ENCODE measurements at regions not wholly inside any gene's neighbourhood (a gene's known extent, or its start where the extent isn't known, plus 50 kb on each side); places are given as distances from the start of the nearest gene placed in this dataset.

DNA sequence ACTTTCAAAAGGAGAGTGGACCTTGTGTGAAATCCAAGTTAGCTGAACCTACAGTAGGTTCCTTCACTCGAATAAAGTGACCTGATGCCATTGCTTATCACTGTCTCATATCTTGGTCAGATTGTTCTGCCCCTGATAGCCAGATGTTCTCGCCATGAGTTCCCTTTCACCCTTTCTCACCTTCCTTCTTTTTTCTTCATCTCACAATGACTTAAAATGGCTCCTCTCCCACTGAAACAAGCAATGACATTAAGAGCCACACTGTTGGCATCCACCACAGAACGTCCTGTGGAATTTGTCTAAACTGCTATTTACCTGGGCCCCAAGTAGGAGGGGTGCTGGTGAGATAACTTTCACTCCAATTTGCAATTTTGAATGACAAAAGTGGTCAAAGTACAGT, 227.6 kb upstream of the PPP1R2C start:
- no peak for DNase-seq

DNA sequence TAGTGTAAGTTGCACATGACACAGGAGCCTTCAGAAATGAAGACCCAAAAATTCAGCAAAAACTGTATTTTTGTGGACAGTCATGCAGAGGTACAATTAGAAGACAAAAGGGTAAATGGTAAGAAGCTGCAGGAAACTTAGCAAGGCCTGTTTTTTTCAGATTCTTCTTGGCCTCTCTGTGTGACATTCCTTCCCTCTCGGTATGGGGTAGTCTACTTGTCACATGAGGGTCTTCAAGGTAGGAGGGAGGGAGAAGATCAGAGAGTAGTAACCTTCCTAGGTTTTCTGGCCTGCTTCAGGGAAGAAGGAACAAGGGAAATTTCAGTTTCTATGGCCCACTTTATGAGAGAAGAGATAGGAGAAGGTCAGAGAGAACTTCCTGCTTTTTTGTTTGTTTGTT, 230.4 kb upstream of the PPP1R2C start:
- no peak for DNase-seq

DNA sequence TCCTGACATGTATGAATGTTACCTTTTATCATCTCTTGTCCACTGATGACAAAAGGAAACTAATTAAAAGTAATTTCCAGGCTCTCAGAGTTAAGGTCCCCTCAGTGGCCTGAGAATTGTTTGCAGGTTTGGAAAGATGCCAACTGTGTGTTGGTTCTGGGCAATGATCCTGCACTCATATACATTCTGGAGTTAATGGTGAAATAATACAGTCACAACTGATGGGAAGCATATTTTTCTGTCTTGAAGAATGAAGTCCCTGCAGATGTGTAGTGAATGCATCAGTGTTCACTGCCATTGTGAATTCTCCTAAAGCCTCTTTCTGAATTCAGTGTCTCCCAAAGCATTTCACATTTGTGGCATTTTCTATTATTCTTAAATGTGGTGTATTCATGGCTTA, 238.1 kb upstream of the PPP1R2C start:
- DNase-seq: no peak

DNA sequence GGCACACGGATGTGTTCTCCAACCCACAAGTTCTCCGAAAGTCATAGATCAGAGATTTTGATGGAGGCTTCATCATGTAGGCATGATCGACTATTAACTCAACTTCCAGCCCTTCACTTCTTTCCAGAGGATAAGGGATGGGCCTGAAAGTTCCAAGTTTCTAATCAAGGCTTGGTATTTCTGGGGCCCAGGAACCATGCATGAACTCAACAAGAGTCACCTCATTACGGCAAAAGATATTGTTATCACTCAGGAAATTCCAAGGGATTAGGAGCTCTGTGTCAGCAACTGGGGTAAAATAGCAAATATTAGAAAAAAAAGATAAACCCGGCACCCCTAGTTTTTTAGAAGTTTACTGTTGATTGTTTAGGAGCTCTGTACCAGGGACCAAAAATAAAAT, 240.1 kb upstream of the PPP1R2C start:
- DNase-seq: no peak

DNA sequence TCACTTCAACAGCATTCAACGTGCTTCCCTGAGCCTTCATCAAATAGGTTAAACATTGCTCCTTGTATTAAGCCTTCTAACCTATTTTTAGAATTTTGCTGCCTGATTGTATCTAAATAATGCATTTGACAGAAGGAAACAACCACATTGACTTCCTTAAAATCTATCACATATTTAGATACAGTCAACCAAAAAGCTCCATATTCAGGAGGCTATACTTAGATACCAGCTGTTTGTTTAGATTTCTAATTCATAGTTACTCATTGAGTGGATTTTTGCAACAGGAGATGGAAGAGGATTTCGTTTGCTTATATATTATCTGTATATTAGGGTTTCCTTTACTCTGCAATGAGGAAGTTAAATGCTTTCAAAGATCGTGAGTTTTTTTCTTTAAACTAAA, 241.1 kb upstream of the PPP1R2C start:
- DNase-seq: no peak

DNA sequence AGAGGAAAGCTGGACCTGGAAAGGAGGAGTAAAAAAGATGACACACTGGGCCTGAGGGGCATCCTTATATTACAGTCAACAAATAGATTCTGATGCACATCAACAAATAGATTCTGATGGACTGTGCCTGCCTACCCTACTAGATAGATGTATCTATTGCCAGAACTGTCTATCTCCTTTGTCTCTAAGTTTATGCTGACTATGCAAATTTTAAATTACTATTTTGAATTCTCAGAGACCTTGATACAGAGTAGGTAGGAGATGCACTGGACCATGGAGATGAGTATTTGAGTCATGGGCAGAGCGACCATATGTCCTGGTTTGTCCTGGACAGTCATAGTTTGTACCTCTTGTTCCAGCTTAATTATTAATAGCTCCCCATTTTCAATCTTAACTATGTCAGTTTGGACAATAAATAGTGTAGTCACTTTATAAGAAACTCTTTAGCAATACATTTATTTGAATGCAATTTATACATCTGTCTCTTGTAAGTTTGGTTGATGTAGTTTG, 247.9 kb upstream of the PPP1R2C start:
- no peak for DNase-seq

DNA sequence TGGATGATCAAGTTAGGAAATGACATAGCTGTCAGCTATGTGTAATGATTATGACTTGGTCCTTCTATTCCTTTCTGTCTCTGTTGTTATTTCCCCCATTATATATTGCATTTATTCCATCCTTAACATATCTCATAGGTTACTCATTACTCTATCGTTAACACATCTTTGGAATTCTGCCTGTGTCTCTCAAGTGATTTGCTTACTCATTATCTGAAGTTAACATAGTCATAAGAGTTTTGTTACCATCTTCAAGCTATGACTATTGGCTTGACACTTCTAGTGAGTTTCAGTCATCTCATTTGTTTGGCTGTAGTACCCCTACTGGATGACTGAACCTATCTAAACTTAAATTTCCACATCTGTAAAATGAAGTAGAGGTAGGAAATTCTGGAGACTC, 286.1 kb upstream of the PPP1R2C start:
- no peak for DNase-seq

DNA sequence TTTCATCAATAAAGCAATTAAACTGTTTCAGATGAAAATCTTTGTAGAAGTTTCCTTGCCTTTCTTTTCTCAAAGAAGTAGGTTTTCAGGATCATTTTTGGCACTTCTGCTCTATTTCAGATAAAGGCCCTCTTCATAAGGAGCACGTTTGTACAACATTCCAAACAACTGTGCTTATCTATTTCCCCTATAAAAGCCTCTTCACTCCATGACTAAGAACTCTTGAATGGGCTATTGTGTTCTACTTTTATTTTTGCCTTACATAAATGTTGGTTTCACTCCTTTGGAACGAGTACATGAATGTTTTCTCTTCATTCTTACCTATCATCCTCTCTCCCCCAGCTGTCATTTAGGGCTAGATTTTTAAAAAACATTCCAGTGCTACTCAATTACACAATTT, 288.0 kb upstream of the PPP1R2C start:
- DNase-seq: no peak

DNA sequence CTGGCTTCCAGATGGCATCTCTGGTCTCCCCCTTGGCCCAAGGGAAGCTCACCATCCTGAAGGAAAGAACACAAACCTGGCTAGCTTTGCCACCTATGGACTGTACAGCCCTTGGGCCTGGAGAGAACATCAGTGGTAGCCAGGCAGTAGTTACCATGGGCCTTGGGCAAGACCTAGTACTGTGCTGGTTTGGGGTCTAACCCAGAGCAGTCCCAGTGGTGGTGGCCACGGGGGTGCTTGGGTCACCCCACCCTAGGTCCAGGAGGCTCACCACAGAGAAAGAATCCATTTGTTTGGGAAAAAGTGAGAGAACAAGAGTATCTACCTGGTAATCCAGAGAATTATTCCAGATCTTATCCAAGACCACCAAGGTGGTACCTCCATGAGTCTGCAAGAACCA, 290.7 kb upstream of the PPP1R2C start:
- DNase-seq: no peak

DNA sequence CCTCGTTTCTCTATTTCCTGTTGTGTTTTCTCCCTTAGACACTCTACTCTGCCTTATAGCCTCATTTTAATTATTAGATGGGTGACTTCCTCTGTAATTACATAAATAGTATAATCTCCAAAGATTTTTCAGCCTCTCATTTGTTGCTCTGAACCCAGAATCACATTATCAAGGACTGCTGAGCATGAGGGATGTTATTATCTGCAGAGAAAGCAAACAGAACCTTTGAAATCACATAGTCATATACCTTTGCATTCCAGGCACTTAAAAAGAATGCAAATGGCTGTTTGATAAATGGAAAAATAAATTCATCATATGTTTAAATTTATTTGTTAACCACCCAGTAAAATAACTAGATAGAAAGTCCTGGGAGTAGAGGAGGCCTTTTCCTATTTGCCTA, 305.1 kb upstream of the PPP1R2C start:
- no peak for DNase-seq

DNA sequence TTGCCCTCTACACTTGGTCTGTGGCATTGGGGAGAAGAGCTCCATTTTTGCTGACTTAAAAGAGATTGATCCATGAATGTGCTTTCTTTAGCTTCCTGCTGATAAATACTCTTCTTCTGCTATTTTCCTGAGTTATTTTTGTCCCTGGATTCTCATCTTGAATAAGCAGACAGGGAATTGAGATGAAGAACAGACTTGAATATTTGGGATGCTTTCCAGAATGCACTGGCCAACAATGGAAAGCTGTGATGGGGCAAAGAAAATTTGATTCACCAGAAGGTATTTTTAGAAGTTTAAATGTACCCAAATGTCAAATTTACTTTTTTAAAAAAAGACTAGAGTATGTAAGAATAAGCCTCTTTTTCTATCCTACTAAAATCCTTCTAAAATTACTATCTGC, 309.9 kb upstream of the PPP1R2C start:
- DNase-seq: no peak

DNA sequence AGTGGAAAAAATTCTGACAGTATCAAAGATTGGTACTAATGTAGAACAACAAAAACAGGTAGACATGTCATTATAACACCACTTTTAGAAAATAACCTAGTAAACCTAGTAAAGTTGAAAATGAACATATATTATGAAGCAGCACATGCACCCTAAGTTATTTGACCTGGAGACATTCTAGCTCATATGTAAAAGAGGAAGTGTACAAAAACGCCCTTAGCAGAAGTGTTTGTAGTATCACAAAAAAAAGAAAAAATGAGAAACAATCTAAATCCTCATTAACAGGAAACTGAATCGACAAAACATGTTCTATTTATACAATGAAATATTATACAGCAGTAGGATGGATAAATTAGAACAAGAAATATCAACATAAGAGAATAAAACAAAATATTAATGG, 318.9 kb upstream of the PPP1R2C start:
- DNase-seq: no peak

DNA sequence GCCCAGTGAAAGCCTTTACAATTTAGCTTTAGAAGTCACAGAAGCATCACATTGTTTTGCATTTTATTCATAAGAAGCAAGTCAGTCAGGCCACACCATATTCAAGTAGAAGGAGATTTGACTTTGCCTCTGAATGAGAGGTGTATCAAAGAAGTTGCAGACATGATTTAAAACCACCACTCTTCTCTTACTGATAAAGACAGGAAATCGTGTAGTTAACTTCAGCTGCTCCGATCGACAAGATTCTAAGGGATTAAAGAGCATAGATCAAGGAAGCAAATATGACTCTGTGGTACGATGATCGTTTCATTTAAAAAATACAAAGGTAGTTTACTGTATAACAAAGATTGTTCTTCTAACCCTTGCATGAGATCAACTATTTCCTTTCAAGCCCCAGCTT, 328.0 kb upstream of the PPP1R2C start:
- no peak for DNase-seq

DNA sequence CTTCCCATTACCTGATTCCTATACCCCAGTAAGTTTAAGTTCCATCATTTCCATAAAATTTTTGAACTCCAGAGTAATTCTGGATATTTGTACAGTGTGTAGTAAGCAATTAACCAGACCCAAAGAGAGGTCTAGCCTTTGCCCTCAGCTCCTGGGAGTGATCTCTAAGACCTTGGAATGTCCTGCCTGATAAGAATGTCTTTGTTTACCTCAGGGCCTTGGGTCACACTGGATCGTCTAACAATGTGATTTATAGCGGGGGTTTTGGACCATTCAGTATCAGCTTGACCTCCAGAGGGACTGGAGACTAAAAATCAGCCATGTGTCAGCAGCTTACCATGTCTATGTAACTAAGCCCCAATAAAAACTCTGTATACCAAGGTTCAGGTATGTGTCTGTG, 330.9 kb upstream of the PPP1R2C start:
- no peak for DNase-seq

DNA sequence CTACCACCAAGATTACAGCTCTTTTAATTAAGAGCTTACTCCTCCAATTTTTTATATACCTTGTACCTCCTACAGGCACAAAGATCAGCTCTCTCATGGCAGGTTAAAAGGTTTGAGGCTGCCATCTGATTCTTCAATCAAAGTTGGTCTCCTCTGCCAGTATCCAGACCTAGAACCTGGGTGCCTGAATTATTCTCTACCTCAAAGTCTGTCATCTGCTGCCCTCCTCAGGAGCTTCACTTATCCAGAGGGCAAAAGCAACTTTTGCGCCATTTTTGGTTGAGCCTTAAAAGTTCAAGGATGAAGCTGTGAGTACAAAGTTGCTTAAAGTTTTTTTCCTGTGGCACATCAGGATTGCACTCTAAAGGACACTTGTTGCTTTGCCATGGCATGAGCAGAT, 343.7 kb upstream of the PPP1R2C start:
- DNase-seq: no peak

DNA sequence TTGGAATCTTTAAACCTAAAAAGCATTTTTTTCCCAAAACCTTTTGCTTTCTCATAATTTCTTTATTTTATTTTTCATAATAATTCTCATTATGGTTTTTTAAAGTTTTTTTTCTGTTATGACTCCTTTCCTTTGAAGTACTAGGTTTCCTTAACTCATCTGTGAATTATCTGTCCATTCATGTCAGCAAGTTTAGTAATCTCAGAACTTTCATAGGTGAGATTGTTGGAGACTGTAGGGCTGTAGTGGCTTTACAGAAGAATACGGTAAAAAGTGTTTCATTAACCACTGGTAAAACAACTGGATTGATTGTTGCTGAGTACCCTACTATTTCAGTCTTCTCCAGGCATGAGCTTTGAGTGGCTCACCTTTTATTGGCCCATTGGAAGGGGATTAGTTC, 361.7 kb upstream of the PPP1R2C start:
- no peak for DNase-seq

DNA sequence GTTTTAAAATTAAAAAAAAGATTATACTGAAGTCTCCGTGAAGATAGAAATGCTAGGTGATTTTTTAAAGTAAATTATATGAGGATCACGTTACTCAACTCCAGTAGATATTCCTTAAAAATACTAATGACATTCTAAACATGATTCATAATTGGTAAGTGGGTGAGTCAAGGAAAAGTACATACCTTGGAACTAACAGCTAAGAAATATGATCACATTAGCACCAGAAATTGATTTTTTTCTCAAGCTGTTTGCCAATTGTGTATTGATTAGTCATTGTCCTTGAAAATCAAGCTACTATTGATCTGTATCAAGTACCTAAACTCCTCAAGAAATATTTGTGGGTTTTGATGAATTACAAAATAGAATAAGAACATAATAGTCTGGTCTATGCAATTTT, 362.6 kb upstream of the PPP1R2C start:
- DNase-seq: no peak

DNA sequence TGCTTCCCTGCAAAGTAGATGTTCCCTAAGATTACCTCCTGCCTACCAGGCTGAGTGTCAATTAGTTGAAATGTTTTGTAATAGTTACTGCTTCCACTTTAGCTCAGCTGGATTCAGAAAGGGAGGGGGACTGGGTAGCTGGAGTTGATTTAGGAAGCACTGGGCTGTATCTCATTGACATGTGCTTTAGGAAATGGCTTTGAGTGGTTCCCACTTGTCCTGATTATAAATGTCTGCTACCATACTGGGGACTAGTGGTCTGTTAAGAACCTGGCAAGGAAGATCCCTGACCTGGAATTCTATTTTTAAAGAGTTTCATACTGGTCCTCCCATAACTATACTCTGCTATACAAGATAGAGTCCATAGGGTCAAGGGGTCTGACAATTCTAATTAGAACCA, 363.9 kb upstream of the PPP1R2C start:
- no peak for DNase-seq

DNA sequence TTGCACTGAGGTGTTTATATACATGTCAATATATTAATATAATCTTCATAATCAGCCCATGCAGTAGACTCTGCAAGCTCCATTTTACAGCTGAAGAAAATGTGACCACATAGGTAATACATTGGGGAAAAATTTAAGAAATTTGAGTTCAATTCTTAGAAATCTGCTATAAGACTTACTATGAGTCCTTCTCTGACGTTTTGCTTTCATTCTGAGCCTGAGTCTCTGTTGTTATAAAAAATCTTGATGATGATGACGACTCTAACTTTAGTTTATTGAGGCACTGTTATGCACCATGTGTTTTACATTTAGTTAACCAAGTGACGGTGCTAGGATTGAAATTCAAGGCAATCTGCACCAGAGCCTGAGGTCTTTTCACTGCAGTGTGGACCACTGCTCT, 370.3 kb upstream of the PPP1R2C start:
- DNase-seq: no peak

DNA sequence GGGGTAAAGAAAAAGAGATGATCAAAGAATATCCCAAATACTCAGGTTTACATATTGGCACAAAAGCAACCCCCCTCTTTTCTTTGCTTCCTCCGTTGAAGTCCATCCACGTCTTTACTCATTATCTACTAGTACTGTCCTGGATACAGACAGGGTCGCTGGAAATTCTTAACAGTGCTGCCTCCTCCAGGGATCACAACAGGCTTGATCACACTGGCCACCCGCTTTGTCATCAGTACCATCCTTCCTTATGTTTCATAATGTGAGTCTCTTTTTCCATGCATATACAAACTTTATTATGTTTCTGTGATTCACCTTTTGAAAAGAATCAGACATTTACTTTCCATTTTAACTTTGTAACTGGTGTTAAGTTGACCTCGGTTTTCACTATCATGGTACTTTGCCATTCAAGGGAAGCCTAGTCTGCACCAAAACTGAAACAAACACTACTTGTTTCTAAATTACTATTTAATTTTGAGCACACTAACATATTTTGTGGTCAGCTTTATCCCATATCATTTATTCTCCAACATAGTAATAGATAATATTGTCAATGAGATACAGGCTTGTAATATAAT, 387.5 kb upstream of the PPP1R2C start:
- no peak for DNase-seq

DNA sequence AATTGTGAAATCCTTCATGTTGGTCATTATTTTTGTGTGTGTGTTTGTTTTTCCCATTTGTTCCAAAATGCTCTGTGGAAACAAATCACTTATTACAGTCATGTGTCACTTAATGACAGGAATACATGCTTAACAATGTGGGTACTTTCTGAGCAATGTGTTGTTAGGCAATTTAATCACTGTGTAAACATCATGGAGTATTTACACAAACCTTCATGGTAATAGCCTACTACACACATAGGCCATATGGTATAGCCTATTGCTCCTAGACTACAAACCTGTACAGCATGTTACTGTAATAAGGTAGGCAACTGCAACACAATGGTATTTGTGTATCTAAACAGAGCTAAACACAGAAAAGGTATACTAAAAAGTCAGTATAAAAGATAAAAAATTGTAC, 388.9 kb upstream of the PPP1R2C start:
- DNase-seq: no peak

DNA sequence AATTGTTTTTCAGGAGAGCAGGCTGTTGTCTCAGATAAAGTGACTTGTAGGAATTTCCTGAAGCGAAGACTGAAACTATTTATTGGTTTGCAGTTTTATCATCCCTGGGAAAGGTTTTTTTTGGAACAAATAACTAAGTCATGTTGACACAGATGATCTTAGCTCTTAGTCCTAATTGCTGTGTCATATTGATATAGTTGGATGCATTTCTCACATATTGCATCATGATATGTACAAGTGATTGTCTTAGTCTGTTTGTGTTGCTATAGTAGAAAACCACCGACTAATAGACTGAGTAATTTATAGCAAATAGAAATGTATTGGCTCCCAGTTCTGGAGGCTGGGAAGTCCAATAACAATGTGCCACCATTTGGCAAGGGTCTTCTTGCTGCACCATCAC, 397.5 kb upstream of the PPP1R2C start:
- no peak for DNase-seq

DNA sequence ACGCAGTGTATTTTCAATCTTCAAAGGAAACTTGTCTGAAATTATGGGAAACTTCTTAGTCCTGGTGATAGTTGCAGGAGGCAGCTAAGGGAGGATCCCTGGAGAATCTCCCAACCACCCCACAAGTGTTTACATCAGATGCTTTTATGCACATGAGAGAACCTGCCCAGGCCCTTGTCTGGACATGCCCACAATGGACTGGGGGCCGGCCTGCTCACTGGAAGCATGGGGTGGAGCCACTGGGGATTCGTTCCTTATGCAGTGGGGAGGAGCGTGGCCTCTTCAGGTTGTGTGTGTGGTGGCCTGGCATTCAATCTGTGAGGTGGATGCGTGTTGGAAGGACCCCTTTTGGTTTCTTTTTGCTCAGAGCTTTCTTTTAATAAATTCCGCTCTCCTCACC, 398.7 kb upstream of the PPP1R2C start:
- no peak for DNase-seq

DNA sequence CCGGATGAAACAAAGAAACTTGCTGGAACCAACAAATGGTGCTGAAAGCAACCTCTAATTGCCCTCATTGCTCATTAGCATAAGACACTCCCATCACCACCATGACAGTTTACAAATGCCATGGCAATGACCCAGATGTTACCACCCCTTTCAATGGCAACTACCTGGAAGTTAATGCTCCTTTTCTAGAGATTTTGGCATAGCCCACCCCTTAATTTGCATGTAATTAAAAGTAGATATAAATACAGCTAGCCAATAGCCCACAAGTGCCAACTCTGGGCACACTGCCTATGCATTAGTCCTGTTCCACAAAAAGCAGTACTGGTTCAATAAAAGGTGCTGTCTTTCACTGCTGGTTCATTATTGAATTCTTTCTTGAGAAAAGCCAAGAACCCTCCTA, 410.3 kb upstream of the PPP1R2C start:
- DNase-seq: peak in 1 of 56 donors; percentile 0
